GM18861 (cell line): ENCODE measurements at regions not wholly inside any gene's neighbourhood (a gene's known extent, or its start where the extent isn't known, plus 50 kb on each side); places are given as distances from the start of the nearest gene placed in this dataset.

Experiments used
- ATAC-seq: cut with Tn5 transposase; IDR thresholded peaks from one replicate; pipeline ENCODE4 v1.9.1; 2021; ENCODE audit not compliant: unreplicated experiment

DNA sequence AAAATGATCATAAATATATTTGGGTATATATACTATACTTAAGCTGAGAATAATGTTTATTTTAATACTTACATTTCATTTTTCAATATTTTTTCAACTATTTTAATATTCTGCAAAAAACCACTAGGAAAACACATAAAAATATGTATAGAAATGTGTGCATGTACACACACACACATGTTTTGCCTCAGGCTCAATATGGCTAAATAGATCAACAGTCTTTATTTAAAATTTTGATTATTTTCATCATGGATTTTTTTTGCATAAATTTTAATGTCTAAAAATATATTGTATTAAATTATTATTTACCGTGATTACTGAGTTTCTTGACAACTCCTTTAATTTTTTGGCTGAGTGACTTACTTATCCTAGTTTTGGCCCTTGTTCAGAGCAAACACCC is 846.5 kb downstream of the DHX35 start:
- ATAC-seq = no peak

DNA sequence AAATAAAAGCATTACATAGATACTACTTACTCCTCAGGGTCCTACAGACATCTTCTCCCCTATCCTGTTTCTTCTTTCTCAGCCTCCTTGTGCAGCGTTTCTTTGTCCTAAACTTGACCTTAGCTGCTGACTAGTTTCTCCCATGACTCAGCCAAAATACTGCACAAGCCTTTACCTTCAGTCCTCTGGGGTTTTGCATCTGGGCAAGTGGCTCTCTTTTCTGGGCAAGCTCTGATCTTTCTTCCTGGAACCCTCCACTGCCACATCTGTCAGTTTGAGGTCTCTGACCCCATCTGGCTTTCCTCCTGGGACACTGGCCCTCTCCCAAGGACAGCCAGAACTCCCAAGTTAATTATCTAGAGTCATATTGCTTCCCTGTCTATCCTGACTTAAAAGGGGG is 838.4 kb downstream of the DHX35 start:
- peak; percentile 48 for ATAC-seq

DNA sequence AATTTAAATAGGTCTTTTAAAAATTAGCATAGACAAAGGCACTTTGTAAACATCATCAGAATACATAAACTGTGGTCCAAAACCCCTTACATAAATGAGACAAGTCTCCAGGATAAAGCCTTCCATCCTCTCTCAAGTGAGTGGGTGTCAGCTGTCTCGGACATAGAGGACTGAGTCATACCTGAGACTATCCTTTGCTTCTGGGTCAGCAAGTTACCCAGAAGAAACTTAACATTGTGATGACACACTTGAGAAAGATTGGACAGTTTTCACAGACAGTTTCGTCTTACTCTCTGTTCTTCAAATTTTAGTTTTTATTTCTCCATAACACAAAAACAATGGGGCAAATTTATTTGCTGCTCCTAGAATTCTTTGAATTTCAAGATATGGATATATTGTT is 838.0 kb downstream of the DHX35 start:
- peak; percentile 76 for ATAC-seq

DNA sequence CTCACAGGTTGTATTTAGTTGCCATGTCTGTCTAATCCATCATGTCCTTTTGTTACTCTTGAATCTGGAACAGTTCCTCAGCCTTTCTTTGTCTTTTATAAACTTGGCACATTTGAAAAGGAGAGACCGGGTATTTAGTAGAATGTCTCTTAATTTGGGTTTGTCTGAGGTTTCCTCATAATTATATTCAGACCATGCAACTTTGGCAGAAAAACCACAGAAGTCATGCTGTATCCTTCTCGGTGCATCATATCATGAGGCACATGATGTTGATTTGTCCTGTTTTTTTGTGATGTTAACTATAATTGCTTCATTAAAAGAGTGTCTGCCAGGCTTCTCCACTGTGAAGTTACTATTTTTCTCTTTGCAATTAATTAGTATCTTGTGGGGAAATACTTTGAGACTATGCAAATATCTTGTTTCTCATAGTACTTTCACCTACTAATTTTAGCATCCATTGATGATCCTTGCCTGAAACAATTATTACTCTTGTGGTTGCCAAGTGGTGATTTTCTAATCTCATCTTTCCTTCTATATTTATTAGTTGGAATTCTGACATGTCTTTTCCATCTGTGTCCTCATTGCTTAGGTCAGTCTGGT is 837.3 kb downstream of the DHX35 start:
- ATAC-seq = peak; percentile 35

DNA sequence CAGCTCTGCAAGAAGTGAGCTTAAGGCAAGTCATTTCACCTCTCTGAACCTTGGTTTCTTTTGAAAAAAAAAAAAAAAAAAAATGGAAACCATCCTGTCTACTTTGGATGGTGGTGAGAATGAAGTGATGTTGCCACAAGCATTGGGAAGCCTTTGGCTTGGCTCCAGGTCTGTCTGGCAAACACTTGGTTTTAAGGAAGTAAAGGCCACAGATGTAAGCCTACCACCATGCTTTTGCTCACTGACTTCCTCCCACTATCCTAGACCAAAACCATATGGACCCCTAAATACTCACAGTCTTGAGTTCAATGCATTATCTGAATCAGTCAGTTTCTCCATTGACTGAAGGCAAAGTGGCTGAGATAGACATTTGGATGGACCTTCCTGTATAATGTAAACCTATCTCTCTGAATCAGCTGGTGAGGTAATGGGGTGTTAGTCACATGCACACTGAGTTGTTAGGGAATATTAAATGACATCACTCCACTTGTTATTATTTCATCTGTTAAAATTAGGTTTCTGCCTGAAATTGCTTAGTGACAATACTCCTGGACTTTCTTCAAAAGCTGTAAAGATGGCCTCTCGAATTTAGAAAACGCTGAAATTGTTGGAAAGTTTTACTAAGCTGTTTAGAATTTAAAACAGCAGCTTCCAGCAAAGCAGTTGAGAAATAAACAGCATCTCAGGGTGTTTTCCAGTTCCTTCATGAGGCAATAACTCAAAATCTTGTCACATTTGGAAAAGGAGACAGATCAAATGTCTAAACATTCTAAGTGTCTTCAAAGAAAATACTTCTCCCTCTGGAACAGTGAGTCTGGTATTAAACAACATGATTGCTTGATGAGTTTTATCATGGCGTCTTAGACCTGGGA is 833.5 kb downstream of the DHX35 start:
- no peak for ATAC-seq

DNA sequence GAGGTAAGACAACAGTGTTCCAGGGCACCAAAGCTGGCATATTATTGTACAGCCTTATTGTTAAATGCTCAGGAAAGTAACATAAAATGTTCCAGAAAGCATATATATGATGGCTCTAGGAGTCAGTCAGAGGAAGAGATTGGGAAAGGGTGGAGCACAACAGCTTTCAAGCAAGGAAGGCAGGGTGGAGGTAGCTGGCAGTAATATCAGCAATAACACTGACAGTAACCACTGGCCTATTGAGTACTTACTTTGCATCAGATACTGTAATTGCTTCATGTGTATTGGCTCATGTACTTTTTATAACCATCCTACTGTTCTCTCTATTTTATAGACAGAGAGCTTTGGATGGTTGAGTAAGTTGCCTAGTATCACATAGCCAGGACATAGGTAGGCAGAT is 830.2 kb downstream of the DHX35 start:
- no peak for ATAC-seq

DNA sequence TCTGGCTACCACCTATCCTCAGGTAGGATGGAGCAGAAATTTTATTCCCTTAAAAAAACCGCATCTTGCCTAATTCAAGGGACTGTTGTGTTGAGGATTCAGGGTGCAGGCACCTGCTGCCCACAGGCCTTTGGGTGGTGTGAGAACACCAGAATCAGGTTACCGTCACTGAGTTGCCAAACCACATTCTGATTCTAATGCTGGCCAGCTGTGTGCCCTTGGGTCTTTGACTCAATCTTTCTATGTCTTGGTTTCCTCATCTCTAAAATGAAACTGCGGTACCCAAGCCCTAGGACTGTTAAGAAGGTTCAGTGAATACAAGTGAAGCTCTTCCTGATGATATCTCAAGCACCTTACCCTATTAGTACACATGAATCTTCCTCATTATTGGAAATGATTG is 827.3 kb downstream of the DHX35 start:
- peak; percentile 48 for ATAC-seq

DNA sequence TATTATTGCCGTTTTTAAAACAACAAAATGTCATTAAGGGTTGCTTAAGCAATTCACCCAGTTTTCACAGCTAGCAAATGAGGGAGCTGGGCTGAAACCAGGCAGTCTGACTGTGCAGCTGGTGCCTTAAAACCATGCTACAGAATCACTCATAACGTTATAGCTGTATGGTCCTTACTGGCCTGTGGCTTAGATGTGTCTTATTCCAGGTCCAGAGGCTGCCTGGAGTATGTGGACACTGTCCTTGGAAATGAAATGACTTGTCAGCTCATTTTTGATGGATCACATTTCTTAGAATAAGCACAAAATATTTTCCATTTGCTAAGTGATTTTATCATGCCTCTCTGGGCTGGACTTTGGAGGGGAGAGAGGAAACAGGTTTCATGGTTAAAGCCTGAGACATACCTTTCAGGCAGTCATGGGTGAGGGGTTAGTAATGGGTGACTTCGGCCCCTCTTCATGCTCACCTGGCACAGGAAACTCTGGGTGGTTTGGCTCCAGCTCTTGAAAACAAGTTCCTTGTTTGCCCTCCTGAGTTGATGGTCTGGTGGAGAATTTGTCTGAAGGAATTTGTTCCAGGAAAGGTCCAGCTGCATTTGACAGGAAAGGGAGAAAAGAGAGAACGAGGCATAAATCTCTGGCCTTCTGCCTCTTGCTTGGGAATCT is 823.2 kb downstream of the DHX35 start:
- ATAC-seq = no peak

DNA sequence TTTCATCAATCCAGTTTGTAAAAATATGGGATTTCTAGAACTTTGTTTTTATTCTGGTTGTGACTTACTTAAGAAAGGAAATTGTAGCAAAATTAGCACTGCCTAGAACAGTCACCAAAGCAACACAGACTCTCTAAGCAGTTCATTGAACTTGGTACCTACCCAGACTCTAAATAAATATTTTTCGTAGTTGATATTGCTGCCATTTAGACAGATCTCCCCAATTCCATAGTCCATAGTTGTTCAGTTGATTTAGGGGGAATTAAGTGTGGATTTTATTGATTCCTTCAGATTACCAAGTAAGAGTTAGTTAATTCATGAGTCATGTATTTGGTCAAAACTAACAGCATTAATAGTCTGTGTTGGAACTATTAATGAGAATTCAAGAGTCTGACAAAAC is 822.5 kb downstream of the DHX35 start:
- ATAC-seq = no peak

DNA sequence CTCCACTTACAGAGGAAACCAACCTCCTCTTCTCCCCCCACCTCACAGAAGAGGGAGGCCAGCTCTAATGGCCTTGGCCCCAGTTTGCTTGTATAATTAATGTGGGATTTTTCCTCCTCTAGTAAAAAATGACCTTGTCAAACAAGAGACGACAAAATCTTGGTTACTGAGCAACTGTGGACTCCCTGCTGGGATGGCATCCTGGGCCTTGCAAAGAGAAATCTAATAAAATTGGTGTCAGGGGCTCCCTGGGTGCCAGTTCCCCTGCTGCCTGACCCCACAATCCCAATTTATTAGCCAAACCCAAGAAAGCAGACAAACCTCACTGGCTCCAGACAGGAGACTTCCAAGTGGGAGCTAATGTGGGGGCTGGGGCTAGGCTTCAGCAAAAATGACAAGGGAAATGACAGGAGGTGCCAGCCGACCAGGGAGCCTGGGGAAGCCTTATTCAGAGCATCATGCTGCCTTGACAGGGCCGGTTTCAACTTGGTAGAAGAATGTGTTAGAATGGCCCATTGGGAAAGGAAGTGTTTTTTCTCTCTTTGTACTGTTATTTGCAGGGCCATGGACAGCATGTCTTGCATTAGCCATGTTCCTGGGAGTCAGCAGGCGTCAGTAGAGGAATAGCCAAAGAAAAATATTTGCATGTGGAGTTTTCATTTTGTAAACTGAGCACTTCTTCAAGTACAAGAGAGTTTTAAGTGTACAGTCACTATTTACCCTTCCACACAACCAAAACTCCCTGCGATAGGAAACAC is 816.9 kb downstream of the DHX35 start:
- ATAC-seq = no peak

DNA sequence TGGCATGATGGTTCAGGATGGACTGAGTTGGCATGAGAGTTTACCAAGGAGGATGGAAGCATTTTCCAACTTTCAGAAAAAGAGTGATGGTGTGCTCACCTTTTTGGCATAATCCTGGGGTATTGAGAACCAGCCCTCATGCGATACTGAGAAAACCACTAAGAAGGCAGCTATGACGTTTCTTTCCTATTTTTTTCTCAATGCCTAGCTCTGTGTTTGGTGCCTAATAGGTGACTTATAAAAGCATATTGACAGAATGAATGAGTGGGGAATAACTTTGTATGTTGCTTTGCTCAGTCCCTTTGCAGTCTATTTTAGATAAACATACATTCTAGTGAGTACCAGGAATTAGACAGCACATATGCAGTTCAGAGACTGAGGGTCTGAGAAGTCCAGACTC is 816.3 kb downstream of the DHX35 start:
- ATAC-seq = peak; percentile 72

DNA sequence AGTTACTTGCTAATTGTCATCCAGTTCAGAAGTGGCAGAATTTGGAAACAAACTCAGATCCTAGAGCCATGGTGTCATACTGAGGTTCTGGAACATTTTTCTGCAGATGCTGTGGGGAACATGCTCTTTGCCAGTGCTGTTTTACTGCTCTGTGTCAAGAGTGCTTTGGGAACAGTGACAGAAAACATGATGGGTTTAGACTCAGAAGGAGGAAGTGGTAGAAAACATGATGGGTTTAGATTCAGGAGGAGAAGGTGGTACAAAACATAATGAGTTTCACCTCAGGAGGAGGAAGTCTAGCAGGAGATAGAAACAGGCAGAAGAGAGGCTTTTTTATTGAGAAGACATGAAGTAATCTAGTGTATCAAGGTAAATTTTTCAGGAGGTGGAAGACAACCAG is 815.5 kb downstream of the DHX35 start:
- ATAC-seq = no peak

DNA sequence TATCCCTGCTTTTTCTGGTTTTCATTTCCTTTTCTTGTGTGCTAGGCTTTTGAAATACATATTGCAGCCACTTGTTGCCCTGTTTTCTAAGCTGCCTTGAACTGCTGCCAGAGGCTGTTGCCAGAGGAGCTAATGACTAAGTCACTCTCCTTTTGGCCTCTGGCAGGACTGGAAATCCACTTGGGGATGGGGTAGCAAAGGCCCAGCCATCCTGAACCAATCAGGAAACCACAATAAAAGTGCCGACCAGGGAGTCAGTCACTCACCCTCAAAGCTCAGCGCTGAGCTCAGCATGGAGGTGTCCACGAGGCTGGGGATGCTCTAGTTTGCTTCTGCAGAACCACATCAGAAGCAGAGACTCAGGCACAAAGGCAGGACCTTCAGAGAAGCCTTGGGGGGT is 813.0 kb downstream of the DHX35 start:
- no peak for ATAC-seq

DNA sequence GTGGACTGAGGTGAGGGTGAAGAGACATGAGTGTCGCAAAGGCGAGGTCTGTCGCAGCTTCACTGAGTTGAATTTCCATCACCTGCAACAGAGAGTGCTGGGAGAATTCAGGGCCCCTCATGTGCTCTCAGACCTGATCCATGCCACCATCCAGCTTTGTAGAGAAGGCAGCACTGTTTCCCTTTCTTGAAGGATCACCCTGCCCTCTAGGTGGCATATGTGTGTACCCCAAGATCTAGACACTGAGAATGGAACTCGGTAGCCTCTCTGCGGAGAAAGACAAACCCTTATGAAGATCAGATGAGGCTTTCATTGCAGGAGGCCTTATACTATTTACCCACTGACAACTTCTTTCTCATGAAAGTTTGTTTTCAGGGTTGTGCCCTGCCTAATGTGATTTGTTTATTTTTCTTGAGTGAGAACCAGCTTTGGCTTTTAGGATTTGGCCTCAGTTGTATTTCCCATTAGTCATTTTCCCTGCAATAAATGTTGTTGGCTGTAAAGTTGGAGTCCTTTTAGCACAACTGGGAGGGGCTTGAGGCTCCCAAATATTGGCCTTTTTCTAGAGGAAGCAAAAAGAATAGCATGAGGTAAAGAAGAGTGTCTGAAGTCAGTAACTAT is 811.3 kb downstream of the DHX35 start:
- ATAC-seq = no peak

DNA sequence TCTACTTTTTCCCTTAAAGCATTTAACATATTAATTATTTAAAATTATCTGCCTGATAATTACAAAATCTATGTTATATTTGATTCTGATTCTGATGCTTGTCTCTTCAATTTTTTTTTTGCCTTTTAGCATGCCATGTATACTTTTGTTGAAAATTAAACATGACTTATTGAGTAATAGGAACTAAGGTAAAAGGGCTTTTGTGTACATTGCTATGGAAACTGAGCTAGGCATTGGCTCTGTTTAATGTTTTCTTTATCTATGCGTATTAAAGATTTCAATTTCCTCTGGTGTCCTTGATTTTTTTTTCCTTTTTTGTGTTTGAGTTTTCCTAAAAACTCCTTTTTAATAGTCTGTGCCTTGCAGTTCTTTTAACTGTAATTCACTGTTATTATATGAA is 805.2 kb downstream of the DHX35 start:
- ATAC-seq = no peak

DNA sequence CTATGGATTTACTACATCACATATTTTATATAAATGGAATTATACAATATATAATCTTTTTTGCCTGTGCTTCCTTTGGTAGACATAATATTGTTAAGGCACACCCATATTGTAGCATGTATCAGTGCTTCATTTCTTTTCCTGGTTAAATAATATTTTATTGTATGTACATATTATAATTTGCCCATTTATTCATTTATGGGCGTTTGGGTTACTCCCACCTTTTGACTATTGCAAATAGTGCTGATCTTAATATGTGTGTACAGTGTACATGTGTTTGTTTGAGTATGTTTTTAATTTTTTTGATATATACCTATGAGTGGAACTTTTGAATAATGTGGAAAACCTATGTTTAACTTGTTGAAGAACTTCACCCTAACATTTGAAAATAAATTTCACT is 804.2 kb downstream of the DHX35 start:
- ATAC-seq = no peak

DNA sequence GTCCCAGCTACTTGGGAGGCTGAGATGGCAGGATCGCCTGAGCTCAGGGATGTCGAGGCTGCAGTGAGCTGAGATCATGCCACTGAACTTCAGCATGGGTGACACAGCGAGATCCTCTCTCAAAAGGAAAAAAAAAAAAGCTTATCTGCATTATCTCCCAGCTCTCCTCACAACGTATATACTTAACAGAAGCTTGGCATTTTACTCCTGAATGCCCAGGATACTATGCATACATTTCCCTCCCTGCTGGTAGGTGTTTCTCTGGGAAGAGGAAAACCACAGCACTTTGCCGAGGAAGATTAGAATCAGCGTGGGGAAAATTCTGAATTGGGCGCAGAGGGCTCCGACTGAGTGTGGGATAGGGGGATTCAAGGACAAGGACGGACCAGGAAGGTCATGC is 800.6 kb downstream of the DHX35 start:
- no peak for ATAC-seq

DNA sequence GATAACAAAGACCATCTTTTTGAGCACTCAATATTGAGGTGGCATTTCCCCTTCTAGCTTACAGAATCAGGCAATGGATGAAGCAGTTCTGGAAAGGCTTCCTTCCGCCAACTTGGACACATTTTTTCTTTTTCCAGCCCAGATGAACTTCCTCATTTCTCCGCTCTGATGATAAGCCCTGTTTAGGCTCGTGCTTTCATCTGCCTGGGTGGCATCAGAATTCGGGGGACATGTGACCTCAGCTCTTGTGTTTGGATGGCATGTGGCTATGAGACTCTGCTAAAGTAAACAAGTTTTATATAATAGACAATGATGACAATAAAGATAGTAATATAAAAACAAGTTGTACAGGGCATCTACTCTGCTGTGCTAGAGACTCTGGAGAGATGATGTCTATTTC is 796.7 kb downstream of the DHX35 start:
- ATAC-seq = no peak

DNA sequence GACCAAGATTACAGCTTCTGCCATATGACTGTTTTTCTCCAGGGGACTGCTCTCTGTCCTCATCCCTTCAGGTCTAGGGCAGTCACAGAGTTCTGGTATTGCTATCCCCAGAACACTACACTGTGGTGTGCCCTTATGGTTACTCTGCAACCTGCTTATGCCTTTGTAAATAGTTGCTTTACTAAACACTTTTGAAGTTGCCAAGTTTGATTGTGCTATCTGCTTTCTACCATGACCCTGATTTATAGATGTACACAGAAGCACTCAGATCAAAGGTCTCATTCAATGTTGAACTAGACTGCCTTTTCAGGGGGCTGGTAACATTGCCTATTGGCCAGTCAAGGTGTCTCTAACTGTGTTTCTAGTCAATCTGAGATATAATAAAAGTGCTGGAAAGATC is 794.7 kb downstream of the DHX35 start:
- no peak for ATAC-seq

DNA sequence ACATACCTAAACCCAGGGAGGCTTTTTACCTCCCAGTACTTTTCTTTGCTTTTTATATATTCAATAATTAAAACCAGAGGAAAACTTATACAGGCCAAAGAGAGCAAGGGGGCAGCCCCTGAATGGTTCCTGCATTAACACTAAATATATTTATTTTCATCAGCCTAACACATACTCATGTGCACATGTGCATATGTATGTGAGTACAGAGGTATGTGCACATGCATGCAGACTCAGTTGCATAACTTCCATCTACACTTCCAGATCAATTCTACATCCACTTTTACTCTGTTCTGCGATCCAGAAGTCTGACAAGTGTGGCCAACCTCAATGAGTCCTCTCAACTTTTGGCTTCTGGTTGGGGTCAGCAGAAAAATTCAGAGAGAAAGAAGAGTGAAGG is 794.2 kb downstream of the DHX35 start:
- no peak for ATAC-seq

DNA sequence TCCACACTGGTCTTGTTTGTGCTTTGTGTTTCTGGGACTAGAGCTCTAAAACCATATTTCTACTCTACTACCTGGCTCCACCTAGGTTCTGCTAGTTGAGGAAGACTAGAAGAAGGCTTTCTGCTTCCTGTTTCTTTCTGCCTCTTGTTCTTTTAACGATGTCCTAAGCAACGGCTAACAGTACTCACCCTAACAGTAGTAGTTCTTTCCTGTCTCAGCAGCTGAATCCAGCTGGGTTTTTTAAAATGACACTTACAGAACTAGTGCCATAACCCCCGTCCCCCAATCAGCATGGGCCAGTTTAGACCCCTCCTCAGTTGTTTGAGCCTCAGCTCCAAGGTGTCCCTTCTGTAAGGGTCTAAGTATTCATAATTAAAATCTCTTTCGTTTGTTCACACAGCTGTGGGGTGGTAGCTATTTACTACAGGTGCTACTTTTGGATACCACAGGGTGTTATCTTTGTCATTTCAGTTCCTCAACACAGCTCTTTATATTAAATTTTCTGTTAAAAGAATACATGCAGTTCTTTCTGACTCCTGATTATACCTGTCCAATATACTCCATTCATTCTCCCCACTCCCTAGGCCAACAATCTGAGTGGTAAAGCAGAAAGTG is 790.2 kb downstream of the DHX35 start:
- ATAC-seq = no peak
